GM21390 (cell line): ENCODE measurements at regions not wholly inside any gene's neighbourhood (a gene's known extent, or its start where the extent isn't known, plus 50 kb on each side); places are given as distances from the start of the nearest gene placed in this dataset.
"Not testable (repeated sequence)": the region's sequence is repeated elsewhere in the genome, so short reads cannot be mapped to it uniquely, and the experiment has no call there.

Source experiments
- ATAC-seq: cut with Tn5 transposase; IDR thresholded peaks from one replicate; pipeline ENCODE4 v1.9.1; 2021; ENCODE audit not compliant: unreplicated experiment

DNA sequence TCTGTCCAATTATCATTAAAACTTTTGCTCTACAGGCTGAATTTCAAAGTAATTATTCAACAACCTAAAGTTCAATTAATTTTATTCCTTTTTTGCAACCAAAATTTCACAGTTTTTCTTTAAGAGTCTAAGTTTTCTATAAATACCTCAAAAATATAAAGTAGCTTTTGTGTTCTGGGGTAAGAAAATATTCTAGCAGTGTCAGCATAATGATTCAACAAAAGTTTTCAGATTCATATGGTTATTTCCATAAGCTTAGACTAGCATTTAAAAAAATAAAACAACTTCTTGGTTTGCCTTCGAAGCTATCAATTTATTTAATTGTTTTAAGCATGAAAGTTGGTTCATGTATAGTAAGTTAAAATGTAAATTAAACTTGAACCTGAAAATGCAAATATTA, 1962.3 kb upstream of the CDH6 start:
- no peak for ATAC-seq

DNA sequence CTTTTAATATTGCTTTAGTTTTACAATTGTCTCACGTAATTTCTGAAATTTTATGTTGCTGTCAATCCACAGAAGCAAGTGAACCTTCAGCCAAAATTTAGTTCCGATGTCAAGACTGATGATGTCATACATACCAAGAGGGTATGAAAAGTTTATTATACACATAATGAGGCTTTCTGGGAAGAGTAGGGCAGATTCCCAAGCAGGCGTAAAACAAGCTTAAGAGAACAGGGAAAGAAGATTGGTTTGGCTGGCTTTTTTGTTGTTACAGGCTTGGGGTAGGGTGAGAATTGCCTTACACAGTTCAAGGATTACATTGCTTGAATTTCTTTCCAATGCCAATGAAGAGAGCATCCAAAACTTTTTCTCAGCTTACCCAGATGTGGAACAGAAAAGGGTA, 1962.9 kb upstream of the CDH6 start:
- no peak for ATAC-seq

DNA sequence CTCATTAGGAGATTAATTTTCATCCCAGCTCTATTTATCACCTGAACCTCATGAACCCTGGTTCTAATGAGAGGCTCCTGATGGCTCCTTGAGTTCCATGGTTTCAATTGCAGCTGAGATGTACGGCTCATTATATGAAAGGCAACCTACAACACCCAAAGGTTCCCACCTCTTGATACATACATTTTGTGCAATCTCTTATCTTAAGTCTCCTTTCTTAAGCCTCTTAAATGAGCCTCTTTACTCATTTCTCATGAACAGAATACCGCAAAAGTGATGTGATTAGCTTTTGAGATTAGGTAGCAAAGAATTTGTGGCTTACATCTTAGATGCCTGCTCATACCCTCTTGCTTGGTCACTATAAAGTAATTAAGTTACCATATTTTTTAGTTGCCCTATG, 1964.0 kb upstream of the CDH6 start:
- ATAC-seq, result no peak

DNA sequence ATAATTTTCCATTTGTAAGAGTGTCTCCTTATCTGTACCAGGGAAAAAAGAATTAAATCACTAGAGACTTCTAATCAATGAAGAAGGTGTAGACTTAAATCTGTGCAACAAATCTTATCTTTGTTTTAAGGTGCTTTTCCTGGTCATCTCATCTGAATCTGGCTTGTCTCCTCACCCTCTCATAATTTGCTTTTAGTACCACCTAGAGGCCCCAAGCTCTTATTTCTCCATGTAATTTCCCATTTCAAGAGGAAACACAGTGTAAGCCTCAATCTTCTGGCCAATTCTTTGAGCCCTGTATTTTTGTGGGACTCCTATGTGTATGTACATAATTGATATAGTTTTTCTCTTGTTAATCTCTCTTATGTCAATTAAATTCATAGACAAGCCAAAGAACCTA, 1975.3 kb upstream of the CDH6 start:
- ATAC-seq, result no peak

DNA sequence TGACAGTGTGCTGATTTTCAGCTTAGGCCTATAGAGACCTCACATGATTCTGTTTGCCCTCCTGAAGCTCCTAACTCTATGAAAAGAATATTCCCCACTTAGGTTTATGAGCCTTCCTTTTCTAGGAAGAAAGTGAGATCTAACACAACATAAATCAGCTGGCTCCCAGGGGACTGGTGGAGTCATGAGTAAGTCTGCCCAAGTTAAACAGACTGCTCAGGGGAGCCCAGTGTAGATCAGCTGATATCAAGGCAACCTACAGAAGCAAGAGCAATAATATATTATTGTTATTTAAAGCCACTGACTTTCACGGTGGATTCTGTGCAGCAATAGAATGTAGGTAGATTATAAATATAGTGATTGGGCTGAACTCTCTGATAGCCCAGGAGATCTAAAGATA, 1978.6 kb upstream of the CDH6 start:
- ATAC-seq, result no peak

DNA sequence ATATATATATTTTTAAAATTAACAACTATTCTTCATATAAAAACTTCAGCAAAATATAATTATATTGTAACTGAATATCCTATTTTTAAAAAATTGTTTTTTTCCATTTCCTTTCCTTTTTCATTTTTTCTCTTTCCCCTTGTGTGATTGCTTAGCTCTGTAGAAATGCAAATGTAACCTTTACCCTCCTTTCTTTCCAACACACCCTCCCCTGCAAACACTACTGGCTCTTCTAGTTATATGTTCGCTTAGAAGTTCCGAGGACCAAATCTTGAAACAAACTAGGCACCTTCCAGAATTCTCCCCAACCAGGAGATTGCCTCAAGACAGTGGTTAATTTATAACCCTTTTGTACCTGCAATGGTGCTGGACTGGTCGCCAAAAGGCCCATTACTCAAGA, 1980.0 kb upstream of the CDH6 start:
- no peak for ATAC-seq

DNA sequence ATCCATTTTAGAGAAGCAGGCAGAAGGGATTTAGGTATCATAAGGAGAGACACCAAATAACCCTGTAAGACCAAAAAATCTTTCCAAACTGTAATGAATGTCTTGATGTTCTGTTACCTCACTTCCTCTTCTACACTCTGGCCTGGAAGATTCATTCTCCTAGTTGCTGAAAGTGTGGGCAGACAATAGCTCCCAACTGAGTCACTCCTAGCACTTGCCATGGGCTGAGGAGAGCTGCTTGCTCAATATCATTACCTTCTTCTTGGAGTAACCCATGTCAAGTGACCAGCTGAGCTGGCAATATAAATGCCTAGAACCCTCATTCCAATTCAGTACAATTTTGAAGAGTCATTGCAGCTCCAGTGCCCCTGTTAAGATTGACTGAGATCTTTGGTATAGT, 1985.5 kb upstream of the CDH6 start:
- no peak for ATAC-seq

DNA sequence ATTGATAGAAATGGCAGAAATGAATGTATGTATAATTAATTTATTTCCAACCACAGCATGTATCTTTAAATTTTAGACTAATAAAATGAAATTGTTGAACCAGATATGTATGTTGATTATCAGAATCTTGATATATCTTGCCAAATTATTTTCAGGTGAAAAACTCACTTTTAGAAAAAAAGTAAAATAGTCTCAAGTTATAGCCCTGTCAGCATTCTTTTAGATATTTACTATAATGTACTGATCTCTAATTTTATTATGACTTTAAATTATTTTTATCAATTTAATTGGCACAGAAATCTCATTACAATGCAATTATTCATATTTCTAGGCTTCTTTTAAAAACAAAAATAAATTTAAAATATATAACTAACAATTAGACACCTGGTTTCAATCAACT, 1990.4 kb upstream of the CDH6 start:
- no peak for ATAC-seq

DNA sequence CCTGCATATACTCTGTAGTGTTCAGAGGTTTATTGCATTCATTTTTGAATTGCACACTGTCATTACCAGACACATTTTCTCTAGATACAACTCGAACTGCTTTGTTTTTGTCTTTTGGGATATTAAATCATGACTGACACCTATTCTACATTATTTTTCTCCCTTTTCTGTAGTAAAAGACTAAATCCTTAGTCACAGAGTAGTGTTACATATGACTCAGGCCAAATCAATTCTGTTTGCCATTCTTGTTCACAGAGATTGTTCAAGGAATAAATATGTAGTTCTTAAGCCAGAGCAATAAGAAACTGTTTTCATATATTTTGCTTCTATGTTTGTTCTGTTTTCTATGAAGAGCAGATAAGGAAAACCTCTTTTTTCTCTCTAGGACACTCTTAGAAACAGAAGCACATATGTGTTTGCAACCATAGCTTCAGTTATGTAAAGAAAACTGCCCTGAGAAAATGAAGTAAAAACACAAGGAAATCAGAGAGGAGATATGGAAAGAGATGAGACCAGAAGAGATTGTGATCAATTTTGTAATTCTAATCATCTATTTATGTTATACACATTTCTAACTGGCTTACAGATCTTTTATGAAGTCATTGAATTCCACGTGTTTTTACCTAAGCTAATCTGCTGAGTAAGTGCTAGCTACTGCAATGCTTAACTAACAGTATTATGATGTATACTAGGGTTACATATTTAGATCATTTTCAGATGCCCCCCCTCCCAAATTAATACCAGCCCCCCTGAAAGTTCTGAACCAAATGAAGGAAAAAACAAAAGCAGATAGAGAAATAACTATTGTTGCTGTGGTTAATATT, 1995.6 kb upstream of the CDH6 start:
- no peak for ATAC-seq

DNA sequence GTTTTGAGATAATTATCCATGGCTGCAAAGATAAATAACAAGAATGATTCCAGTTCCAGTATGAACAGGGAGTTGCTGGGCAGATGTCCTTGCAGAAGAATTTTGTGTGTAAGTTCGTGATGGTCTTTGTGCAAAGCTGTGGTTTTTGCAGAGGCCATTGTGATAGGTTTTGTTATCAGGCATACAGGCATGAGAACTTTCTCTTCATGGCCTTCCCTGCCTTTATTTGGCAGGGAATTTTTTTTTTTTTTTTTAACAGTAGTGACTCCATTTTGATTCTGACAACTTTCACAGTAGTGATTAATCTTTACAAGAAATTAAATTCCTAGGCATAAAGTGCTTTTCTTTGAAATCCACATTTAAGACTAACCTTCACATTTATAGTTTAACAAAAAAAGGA, 1999.5 kb upstream of the CDH6 start:
- ATAC-seq, result no peak

DNA sequence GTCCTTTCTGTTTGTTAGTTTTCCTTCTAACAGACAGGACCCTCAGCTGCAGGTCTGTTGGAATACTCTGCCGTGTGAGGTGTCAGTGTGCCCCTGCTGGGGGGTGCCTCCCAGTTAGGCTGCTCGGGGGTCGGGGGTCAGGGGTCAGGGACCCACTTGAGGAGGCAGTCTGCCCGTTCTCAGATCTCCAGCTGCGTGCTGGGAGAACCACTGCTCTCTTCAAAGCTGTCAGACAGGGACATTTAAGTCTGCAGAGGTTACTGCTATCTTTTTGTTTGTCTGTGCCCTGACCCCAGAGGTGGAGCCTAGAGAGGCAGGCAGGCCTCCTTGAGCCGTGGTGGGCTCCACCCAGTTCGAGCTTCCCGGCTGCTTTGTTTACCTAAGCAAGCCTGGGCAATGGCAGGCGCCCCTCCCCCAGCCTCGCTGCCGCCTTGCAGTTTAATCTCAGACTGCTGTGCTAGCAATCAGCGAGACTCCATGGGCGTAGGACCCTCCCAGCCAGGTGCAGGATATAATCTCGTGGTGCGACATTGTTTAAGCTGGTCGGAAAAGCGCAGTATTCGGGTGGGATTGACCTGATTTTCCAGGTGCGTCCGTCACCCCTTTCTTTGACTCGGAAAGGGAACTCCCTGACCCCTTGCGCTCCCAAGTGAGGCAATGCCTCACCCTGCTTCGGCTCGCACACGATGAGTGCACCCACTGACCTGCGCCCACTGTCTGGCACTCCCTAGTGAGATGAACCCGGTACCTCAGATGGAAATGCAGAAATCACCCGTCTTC, 2002.0 kb upstream of the CDH6 start:
- ATAC-seq, result not testable (repeated sequence)

DNA sequence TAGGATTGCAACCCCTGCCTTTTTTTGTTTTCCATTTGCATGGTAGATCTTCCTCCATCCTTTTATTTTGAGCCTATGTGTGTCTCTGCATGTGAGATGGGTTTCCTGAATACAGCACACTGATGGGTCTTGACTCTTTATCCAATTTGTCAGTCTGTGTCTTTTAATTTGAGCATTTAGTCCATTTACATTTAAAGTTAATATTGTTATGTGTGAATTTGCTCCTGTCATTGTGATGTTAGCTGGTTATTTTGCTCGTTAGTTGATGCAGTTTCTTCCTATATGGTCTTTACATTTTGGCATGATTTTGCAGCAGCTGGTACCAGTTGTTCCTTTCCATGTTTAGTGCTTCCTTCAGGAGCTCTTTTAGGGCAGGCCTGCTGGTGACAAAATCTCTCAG, 2003.1 kb upstream of the CDH6 start:
- not testable (repeated sequence) for ATAC-seq

DNA sequence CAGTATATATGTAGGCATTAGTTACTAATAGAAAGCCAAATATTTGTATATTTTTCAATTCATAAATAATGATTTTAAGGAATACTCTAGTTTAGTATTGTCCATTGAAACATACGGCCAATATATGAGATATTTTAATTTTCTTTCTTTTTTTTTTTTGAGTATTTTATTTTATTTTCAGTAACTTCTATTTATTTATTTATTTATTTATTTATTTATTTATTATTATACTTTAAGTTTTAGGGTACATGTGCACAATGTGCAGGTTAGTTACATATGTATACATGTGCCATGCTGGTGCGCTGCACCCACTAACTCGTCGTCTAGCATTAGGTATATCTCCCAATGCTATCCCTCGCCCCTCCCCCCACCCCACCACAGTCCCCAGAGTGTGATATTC, 2007.1 kb upstream of the CDH6 start:
- ATAC-seq, result not testable (repeated sequence)

DNA sequence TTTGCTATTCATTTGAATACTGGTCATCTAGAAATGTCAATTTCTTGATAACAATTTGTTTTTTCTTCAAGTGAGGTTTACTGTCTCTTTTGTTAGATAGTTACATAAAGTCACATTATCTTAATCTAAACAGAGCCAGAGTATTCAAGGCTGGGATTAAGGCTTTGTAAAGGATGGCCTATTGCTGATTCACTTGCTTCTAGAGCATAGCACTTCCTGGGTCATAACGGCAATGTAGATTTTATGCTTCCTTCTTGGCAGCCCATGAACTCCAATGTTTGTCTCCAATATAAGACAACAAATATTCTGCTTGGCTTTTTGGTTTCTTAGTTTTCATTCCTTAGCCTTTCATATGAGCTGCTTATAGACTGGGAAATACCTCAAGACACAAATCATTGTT, 2007.9 kb upstream of the CDH6 start:
- no peak for ATAC-seq

DNA sequence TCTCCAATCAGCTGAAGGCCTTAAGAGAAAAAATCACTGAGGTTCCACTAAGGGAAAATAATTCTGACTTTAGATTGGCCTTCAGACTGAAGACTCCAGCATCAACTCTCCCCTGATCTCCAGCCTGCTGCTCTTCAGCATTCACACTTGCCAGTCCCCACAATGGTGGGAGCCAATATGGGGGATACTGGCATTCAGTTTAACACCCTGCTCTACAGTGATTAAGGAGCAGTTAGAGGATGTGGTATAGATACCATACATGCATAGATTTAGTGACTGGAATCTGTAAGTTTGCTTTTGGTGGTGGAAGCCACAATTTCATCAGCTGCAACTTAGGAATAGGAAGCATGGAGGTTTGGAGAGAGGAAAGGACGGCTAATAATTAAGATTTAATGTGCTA, 2017.7 kb upstream of the CDH6 start:
- no peak for ATAC-seq

DNA sequence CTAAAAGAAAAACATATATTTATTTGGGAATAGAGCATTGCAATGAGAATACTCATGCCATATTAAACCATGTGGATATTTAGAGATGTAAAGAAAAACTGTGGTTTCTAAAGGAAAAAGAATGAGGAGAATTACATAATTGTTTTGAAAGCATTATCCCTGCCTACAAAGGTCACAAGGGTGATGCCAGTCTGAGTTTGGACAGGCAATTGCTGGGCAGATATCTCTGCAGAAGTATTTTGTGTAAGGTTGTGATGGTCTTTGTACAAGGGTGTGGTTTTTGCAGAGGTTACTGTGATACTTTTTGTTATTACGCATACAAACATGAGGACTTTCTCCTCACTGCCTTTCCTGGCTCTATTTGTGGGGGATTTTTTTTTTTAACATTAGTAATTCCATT, 2022.9 kb upstream of the CDH6 start:
- ATAC-seq, result no peak

DNA sequence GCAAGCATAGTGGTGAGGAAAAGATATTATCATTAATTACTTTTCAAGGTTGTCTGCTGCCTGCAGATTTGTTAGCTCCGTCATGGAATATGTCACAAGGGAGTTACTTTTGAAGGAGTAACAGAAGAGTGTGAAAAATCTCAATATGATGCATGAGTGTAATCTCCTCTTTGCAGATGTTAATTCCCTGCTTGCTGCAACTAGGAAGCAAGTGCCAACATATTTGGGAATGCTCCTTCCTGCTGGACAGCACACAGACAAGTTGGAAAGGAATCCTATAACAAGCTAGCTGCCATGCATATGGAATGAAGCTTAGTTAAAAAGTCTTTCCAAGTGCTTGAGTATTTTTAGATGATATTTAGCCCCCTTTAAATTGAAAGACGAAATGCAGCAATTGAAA, 2023.6 kb upstream of the CDH6 start:
- no peak for ATAC-seq

DNA sequence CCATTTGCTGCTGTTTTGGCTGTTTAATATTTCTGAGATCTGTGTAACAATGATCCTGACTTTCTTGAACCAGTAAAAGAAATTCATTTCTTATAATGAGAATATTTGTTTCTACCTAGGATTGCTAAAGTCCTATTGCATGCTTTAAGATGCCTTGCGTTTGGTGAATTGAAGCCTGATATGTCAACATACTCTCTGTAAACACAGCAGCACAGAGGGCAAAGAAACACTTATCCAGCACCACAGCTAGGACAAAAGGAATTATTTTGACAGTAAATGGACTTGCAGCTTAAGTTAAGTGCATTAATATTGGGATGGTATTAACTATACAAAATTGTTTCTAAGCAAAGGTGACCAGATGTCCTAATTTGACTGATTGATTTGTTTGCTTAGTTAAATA, 2031.2 kb upstream of the CDH6 start:
- no peak for ATAC-seq

DNA sequence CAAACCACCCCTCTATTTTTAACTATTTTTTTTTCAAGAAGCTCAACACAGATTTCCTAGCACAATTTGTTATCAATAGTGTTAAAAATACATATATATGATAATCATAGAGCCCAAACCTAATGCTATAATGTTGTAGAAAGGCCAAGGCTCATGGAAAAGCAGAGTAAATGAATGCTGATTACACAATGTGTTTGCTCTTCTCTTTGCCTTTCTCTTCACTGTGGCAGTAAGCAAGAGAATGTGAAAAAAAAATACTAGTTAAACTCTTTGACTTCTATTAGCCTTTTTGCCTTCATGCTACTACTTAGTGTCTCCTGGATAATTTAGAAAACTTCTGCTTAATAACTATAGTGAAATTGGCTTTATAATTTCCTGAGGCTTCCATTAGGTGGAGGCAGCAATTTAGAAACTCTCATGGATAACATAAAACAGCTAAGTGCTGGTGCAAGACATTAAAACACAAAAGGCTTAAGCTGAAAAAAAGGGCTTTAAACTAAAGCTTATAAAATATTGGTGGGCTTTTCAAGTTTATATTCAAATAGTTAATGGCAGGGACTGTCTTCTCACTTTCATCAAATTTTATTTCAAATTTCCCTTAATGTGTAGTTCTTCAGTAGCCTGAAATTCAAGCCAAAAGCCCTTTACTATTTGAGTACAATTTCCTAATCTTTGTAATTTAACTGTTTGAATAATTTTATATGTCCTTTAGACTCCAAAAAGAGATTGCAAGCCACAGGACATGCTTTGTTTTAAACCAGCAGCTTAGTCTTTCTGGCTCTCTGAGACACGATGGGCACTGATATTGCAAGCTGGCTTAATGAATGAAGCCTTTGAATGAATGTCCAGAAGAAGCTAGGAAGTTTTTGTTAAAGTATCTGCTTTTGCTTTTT, 2031.8 kb upstream of the CDH6 start:
- ATAC-seq, result no peak

DNA sequence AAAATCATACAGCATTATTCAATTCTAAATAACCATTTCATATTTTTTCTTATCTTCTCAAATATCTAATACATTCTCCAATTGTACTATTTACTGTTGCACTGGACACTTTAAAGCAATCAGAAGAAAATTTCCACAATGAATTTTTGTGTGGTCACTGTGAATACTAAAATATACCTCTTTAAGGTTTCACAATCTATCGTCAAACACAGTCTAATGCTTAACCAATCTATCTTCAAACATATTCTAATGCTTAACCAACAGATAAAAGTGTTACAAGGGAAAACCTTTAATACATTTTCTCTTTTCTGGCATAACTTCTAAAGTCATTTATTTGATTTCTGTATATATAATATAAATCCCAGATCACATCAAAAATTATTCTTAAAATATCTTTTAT, 2035.5 kb upstream of the CDH6 start:
- ATAC-seq, result no peak

DNA sequence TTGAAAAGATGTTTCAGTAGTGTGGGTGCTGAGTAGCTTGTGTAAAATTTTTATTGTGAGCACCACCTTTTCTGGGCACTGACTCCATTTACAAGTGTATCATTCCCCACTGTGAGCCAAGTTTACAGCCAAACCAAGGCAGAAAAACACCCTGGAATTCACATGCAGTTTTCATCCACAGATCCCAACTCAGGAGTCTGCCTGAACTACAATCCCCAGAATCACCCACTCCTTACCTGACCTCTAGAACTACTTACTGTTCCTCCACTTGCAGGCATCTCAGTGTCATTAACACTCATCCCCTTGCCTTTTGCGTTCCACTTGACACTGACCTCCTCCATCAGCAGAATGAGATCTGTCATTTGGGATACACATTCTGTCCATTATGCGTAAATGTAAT, 2042.6 kb upstream of the CDH6 start:
- no peak for ATAC-seq

DNA sequence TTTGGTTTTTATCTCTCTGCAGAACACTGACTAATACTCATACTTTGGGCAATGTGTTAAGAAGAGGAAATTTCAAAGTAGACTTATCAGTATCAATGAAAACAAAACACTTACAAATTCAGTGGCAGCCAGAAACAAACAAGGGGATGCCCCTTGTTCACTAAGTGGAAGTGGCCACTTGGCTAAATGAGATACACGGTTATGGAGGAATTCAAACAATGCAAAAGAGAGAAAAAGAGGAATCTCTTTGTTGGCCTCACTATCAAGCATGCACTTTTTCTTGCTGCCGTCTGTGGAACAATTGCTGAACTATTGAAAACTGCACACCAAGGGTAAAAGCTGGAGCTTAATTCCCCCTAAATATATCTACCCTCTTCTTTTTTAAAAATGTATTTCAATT, 2044.9 kb upstream of the CDH6 start:
- ATAC-seq, result no peak
